ENCODE measurements at regions not wholly inside any gene's neighbourhood (a gene's known extent, or its start where the extent isn't known, plus 50 kb on each side); places are given as distances from the start of the nearest gene placed in this dataset.
"Not testable (repeated sequence)": the region's sequence is repeated elsewhere in the genome, so short reads cannot be mapped to it uniquely, and the experiment has no call there.

- TF ChIP-seq, protein P1, sequence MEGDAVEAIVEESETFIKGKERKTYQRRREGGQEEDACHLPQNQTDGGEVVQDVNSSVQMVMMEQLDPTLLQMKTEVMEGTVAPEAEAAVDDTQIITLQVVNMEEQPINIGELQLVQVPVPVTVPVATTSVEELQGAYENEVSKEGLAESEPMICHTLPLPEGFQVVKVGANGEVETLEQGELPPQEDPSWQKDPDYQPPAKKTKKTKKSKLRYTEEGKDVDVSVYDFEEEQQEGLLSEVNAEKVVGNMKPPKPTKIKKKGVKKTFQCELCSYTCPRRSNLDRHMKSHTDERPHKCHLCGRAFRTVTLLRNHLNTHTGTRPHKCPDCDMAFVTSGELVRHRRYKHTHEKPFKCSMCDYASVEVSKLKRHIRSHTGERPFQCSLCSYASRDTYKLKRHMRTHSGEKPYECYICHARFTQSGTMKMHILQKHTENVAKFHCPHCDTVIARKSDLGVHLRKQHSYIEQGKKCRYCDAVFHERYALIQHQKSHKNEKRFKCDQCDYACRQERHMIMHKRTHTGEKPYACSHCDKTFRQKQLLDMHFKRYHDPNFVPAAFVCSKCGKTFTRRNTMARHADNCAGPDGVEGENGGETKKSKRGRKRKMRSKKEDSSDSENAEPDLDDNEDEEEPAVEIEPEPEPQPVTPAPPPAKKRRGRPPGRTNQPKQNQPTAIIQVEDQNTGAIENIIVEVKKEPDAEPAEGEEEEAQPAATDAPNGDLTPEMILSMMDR (IDR thresholded peaks at IDR 0.05; ENCODE audit: borderline replicate concordance, extremely low read depth, insufficient read depth): no peak
- Histone ChIP-seq H3K4me3 (ENCODE audit: low read length in 3 of 3) (no peak overlapping the region), H3K9ac (ENCODE audit: low read length in 3 of 3) (no peak overlapping the region), H3K4me1 (ENCODE audit: control insufficient read depth in 2 of 3, insufficient read depth in 2 of 3, low read depth in 1 of 3, low read length in 3 of 3) (no peaks in the 10 kb centered on the region), H3K27ac (ENCODE audit: low read depth in 2 of 2, low read length in 2 of 2) (no peak overlapping the region), H3K36me3 (ENCODE audit: control insufficient read depth in 2 of 3, insufficient read depth in 3 of 3, low read length in 3 of 3) (no peaks in the 10 kb centered on the region), H3K9me3 (ENCODE audit: control insufficient read depth in 2 of 3, insufficient read depth in 1 of 3, low read length in 3 of 3) (peaks cover 0 to 9% (median 0%) of the 10 kb centered on the region in 3 donors), H3K27me3 (ENCODE audit: control insufficient read depth, insufficient read depth, low read length) (no peaks in the 10 kb centered on the region)
- intact Hi-C loops (cut with DNase I): no loop called here
- no peak for DNase-seq
- no peak for FAIRE-seq
These were observed 482.7 kb upstream of the MCTP2 start for GRCh38 chr15:93748710-93749109.

DNA sequence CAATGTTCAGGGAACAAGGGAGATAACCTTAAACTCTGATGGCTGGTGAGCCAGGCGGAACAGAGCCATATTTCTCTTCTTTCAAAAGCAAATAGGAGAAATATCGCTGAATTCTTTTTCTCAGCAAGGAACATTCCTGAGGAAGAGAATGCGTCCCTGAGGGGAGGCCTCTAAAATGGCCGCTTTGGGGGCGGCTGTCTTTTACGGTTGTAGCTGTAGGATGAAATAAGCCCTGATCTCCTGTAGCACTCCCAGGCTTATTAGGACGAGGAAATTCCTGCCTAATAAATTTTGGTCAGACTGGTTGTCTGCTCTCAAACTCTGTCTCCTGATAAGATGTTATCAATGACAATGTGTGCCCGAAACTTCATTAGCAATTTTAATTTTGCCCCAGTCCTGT lies 496.4 kb upstream of the MCTP2 start:
- intact Hi-C loops (cut with DNase I); H3K27me3 ChIP-seq (ENCODE audit: control insufficient read depth, insufficient read depth, low read length); H3K27ac ChIP-seq (ENCODE audit: low read depth in 2 of 2, low read length in 2 of 2); H3K4me3 ChIP-seq (ENCODE audit: low read length in 3 of 3); DNase-seq; H3K4me1 ChIP-seq (ENCODE audit: control insufficient read depth in 2 of 3, insufficient read depth in 2 of 3, low read depth in 1 of 3, low read length in 3 of 3); FAIRE-seq; H3K9ac ChIP-seq (ENCODE audit: low read length in 3 of 3); H3K9me3 ChIP-seq (ENCODE audit: control insufficient read depth in 2 of 3, insufficient read depth in 1 of 3, low read length in 3 of 3); H3K36me3 ChIP-seq (ENCODE audit: control insufficient read depth in 2 of 3, insufficient read depth in 3 of 3, low read length in 3 of 3): not testable (repeated sequence)

DNA sequence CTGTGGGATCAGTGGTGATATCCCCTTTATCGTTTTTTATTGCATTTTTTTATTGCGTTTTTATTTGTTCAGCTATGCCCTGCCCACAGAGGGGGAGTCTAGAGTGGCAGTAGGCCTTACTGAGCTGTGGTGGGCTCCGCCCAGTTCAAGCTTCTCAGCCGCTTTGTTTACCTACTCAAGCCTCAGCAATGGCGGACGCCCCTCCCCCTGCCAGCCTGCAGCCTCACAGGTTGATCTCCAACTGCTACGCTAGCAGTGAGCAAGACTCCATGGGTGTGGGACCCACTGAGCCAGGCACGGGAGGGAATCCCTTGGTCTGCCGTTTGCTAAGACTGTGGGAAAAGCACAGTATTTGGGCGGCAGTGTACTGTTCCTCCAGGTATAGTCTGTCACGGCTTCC lies 500.6 kb upstream of the MCTP2 start:
- FAIRE-seq (no peak), DNase-seq (no peak)
- H3K27me3 ChIP-seq (ENCODE audit: control insufficient read depth, insufficient read depth, low read length): no peaks in the 10 kb centered on the region
- no peak overlapping the region for H3K9ac ChIP-seq (ENCODE audit: low read length in 3 of 3)
- H3K4me3 ChIP-seq (ENCODE audit: low read length in 3 of 3): no peak overlapping the region
- no peaks in the 10 kb centered on the region for H3K9me3 ChIP-seq (ENCODE audit: control insufficient read depth in 2 of 3, insufficient read depth in 1 of 3, low read length in 3 of 3)
- intact Hi-C loops (cut with DNase I): no loop called here
- no peaks in the 10 kb centered on the region for H3K4me1 ChIP-seq (ENCODE audit: control insufficient read depth in 2 of 3, insufficient read depth in 2 of 3, low read depth in 1 of 3, low read length in 3 of 3)
- TF ChIP-seq, protein P1 (IDR thresholded peaks at IDR 0.05; ENCODE audit: borderline replicate concordance, extremely low read depth, insufficient read depth): no peak
- no peaks in the 10 kb centered on the region for H3K36me3 ChIP-seq (ENCODE audit: control insufficient read depth in 2 of 3, insufficient read depth in 3 of 3, low read length in 3 of 3)
- no peak overlapping the region for H3K27ac ChIP-seq (ENCODE audit: low read depth in 2 of 2, low read length in 2 of 2)

- Histone ChIP-seq H3K9me3 (ENCODE audit: control insufficient read depth in 2 of 3, insufficient read depth in 1 of 3, low read length in 3 of 3) (no peaks in the 10 kb centered on the region), H3K4me1 (ENCODE audit: control insufficient read depth in 2 of 3, insufficient read depth in 2 of 3, low read depth in 1 of 3, low read length in 3 of 3) (no peaks in the 10 kb centered on the region), H3K36me3 (ENCODE audit: control insufficient read depth in 2 of 3, insufficient read depth in 3 of 3, low read length in 3 of 3) (no peaks in the 10 kb centered on the region), H3K4me3 (ENCODE audit: low read length in 3 of 3) (no peak overlapping the region), H3K9ac (ENCODE audit: low read length in 3 of 3) (no peak overlapping the region), H3K27ac (ENCODE audit: low read depth in 2 of 2, low read length in 2 of 2) (no peak overlapping the region), H3K27me3 (ENCODE audit: control insufficient read depth, insufficient read depth, low read length) (no peaks in the 10 kb centered on the region)
- TF ChIP-seq, protein P1 (IDR thresholded peaks at IDR 0.05; ENCODE audit: borderline replicate concordance, extremely low read depth, insufficient read depth): no peak
- FAIRE-seq (no peak), DNase-seq (no peak)
- intact Hi-C loops (cut with DNase I): no loop called here
These were observed 509.2 kb upstream of the MCTP2 start for GRCh38 chr15:93722165-93722564.

All from kidney (tissue), 13 donors.